Endothelial cell of umbilical vein (primary cell): ENCODE measurements at regions not wholly inside any gene's neighbourhood (a gene's known extent, or its start where the extent isn't known, plus 50 kb on each side); places are given as distances from the start of the nearest gene placed in this dataset.

Source experiments
- EZH2 ChIP-seq: IDR thresholded peaks from 2 replicates; pipeline ENCODE4 v1.6.1; 2012; ENCODE audit warnings: borderline replicate concordance, low read depth, mild to moderate bottlenecking, moderate library complexity, low read length, inconsistent platforms; ENCODE audit not compliant: severe bottlenecking
- JUN ChIP-seq: IDR thresholded peaks from 2 replicates; pipeline ENCODE4 v1.6.1; 2011; ENCODE audit warnings: borderline replicate concordance, low read depth; ENCODE audit not compliant: insufficient read length, insufficient read depth
- MYC ChIP-seq: IDR thresholded peaks from one replicate; pipeline ENCODE4 v1.6.1; 2011; ENCODE audit warnings: mild to moderate bottlenecking, low read depth, low read length
- POLR2A ChIP-seq: IDR thresholded peaks from 2 replicates; pipeline ENCODE4 v1.6.1; 2012; ENCODE audit warnings: low read depth, mild to moderate bottlenecking, control low read depth, low read length
- POLR2AphosphoS5 ChIP-seq: IDR thresholded peaks from 2 replicates; pipeline ENCODE4 v1.6.1; 2012; ENCODE audit warnings: low read depth, mild to moderate bottlenecking, control low read depth, low read length, moderate library complexity; ENCODE audit not compliant: insufficient read depth
- TF ChIP-seq, protein P1 (sequence below), 2 donors: IDR thresholded peaks; 1 replicate in 1 of 2; 2 replicates in 1 of 2; pipeline ENCODE4 v1.5.1; 2011; ENCODE audit warnings: low read length in 2 of 2, mild to moderate bottlenecking in 2 of 2, moderate library complexity in 2 of 2, control low read depth in 1 of 2, inconsistent platforms in 1 of 2, low read depth in 1 of 2; ENCODE audit not compliant: insufficient read depth in 1 of 2; ENCODE audit errors: extremely low read depth in 1 of 2
- TF ChIP-seq, protein P2 (sequence below): IDR thresholded peaks from 2 replicates; pipeline ENCODE4 v1.6.1; 2011; ENCODE audit not compliant: insufficient read depth, insufficient read length

DNA sequence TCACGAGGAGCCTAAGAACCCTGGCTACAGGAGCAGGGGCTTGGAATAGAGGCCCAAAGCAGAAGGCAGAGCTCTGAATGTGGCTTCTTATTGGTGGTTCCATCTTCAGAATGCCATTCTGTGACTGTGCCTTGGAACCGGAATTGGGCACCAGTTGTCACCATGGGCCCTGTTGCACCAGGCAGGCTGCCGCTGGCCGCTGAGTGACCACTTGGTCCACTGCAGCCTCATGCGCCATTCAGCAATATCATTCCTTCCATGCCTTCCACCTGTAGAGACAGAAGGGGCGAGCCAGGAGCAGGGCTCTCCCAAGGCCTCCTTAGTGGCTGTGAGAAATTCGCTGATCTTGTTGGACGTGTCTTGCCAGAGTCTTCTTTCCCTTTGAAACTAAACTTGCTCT, 270.3 kb upstream of the CHD6 start:
- TF ChIP-seq, protein P1, sequence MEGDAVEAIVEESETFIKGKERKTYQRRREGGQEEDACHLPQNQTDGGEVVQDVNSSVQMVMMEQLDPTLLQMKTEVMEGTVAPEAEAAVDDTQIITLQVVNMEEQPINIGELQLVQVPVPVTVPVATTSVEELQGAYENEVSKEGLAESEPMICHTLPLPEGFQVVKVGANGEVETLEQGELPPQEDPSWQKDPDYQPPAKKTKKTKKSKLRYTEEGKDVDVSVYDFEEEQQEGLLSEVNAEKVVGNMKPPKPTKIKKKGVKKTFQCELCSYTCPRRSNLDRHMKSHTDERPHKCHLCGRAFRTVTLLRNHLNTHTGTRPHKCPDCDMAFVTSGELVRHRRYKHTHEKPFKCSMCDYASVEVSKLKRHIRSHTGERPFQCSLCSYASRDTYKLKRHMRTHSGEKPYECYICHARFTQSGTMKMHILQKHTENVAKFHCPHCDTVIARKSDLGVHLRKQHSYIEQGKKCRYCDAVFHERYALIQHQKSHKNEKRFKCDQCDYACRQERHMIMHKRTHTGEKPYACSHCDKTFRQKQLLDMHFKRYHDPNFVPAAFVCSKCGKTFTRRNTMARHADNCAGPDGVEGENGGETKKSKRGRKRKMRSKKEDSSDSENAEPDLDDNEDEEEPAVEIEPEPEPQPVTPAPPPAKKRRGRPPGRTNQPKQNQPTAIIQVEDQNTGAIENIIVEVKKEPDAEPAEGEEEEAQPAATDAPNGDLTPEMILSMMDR (IDR thresholded peaks at IDR 0.05; ENCODE audit: extremely low read depth in 1 of 2, insufficient read depth in 1 of 2, low read depth in 1 of 2, low read length in 2 of 2): no peak
- TF ChIP-seq POLR2A: no peak
- no peak for TF ChIP-seq EZH2
- TF ChIP-seq MYC: no peak
- no peak for TF ChIP-seq POLR2AphosphoS5
- TF ChIP-seq, protein P2, sequence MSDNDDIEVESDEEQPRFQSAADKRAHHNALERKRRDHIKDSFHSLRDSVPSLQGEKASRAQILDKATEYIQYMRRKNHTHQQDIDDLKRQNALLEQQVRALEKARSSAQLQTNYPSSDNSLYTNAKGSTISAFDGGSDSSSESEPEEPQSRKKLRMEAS: no peak
- no peak for TF ChIP-seq JUN
